ENCODE measurements at regions not wholly inside any gene's neighbourhood (a gene's known extent, or its start where the extent isn't known, plus 50 kb on each side); places are given as distances from the start of the nearest gene placed in this dataset.

DNA sequence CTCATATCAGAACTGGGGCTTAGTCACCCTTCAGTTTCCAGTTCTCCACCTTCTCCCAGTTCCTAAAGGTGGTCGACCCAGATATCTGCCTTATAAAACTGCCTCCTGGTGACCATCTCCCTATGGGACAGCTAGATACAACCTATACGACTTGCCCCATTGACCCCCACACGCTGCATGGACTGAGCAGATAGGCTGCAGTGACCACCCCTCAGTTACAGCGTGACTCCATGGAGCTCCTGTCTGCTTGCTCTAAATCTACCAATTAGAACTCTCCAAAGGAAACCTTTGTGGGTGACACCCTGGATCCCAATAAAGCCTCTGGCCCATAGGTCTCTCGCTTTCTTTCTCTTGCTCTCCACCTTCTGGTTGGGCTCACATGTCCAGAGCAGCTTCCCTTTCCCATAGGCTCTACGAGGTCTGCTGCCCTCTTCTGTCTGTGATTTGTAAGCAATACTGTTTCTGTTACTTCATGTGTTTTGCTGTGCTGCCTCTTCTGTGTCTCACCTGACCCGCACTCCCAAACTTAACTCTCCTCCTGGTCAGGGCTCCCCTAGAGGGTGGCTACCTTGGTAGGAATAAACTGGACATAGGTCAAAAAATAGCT lies 971.3 kb upstream of the FAM98A start:
- H3K4me3 ChIP-seq (ENCODE audit: control insufficient read depth, low read depth, low read length), result no peak overlapping the region
- TF ChIP-seq, protein P1, sequence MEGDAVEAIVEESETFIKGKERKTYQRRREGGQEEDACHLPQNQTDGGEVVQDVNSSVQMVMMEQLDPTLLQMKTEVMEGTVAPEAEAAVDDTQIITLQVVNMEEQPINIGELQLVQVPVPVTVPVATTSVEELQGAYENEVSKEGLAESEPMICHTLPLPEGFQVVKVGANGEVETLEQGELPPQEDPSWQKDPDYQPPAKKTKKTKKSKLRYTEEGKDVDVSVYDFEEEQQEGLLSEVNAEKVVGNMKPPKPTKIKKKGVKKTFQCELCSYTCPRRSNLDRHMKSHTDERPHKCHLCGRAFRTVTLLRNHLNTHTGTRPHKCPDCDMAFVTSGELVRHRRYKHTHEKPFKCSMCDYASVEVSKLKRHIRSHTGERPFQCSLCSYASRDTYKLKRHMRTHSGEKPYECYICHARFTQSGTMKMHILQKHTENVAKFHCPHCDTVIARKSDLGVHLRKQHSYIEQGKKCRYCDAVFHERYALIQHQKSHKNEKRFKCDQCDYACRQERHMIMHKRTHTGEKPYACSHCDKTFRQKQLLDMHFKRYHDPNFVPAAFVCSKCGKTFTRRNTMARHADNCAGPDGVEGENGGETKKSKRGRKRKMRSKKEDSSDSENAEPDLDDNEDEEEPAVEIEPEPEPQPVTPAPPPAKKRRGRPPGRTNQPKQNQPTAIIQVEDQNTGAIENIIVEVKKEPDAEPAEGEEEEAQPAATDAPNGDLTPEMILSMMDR (IDR thresholded peaks at IDR 0.05; ENCODE audit: control insufficient read depth, insufficient read depth, low read depth, low read length, missing control alignments), result no peak
- no peak for DNase-seq (ENCODE audit: low read depth)

DNA sequence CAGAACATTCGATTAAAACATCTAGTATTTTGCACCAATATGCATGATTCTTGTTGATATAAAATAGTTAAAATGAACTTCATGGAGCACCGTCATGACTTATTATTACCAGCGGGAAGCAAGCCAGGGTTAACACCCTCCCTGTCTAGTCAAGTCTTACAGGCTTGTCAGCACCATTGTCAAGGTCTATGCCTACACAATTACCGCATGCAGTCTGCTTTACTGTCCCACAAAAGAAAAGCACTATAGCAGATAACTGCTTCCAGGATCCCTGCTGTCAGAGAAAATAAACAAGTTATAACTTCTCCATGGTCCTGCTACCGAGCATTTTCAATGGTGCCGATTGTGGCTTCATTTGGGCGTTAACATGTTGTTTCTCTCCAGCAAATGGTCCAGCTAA lies 968.0 kb upstream of the FAM98A start:
- TF ChIP-seq, protein P1 (IDR thresholded peaks at IDR 0.05; ENCODE audit: control insufficient read depth, insufficient read depth, low read depth, low read length, missing control alignments), result no peak
- no peak overlapping the region for H3K4me3 ChIP-seq (ENCODE audit: control insufficient read depth, low read depth, low read length)
- no peak for DNase-seq (ENCODE audit: low read depth)

DNA sequence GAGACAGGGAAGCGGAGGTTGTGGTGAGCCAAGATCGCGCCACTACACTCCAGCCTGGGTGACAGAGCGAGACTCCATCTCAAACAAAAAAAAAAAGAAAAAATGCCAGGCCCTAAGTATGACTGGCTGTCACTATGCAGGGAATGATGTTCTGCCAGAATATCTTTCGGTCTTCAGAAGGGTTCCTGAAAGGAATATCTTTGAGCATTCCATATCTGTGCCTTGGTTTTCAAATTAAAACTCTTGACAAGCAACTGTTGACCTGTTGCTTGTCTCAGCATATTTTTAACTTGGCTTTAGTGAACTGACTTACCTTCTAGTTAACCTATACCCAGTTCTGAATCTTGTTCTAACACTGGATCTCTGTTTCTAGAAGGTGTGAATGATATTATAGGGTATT lies 953.2 kb upstream of the FAM98A start:
- DNase-seq (ENCODE audit: low read depth), result no peak
- H3K4me3 ChIP-seq (ENCODE audit: control insufficient read depth, low read depth, low read length), result no peak overlapping the region
- TF ChIP-seq, protein P1 (IDR thresholded peaks at IDR 0.05; ENCODE audit: control insufficient read depth, insufficient read depth, low read depth, low read length, missing control alignments), result no peak

DNA sequence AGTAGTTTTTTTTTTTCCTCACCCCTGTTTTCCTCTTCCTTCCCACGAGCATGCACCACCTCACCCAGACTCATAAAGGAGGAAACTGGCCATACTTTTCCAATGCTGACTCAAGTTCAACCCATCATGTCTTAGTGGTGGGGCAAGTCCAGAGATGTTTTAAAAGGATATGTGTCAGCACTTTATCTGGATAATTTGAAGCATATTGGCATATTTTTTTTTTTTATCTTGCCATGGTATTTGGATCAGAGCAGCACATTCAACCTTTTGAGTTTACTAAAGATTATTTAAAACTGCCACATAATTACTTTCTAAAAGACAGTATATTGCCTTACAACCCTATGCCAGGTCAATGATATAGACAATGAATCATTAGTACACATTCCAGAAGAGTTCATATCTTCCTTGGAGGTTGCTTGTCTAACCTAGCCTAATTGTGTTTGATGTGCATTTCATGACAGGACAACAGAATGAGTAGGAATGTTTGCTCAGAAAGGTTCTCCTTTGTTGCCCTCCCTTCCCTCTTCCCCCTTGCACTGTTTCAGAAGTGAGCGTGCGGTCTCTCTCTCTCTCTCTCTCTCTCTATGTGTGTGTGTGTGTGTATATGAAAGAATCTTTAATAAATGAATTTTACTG lies 950.7 kb upstream of the FAM98A start:
- no peak overlapping the region for H3K4me3 ChIP-seq (ENCODE audit: control insufficient read depth, low read depth, low read length)
- TF ChIP-seq, protein P1 (IDR thresholded peaks at IDR 0.05; ENCODE audit: control insufficient read depth, insufficient read depth, low read depth, low read length, missing control alignments), result no peak

DNA sequence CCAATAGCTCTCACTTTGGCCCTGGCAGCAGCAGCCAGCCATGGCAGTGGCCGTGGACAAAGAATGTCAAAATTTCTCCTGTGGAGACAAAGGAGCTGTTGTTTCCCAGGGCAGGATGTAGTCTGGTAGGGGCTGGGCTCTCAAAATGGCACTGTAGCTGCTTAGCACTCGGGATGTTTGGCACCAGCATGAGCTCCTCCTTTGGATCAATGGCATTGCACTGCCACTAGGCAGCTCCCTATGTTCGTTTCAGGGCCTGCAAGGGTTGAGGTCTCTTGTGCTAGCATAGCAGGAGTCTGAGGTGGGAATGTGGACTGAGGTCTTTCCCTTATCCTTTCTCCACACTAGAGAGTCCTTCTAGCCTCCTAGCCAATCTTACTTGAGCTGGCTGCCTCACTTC lies 948.8 kb upstream of the FAM98A start:
- H3K4me3 ChIP-seq (ENCODE audit: control insufficient read depth, low read depth, low read length), result no peak overlapping the region
- TF ChIP-seq, protein P1 (IDR thresholded peaks at IDR 0.05; ENCODE audit: control insufficient read depth, insufficient read depth, low read depth, low read length, missing control alignments), result no peak
- DNase-seq (ENCODE audit: low read depth), result no peak

More for the DNA sequence above, 950.7 kb upstream of the FAM98A start:
- DNase-seq (ENCODE audit: low read depth), result no peak

DNA sequence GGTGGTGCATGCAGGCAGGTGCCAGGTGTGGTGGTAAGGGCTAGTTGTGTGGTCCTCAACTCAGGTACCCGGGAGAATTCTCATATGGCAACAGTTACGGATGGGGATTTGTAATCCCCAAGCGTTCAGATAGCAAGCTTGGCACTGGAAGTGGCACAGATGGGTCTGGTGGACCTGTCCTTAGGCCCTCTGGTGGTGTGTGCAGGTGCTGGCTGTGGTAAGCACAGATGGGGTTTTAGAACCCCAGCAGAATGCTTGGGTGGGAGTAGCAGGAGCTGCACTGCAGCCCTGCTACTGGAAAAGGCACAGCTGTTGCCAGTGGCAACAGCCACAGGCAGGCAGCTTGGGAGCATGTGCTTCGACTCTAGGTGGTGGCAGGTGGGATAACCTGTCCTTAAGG lies 948.2 kb upstream of the FAM98A start:
- no peak for DNase-seq (ENCODE audit: low read depth)
- TF ChIP-seq, protein P1 (IDR thresholded peaks at IDR 0.05; ENCODE audit: control insufficient read depth, insufficient read depth, low read depth, low read length, missing control alignments), result no peak
- H3K4me3 ChIP-seq (ENCODE audit: control insufficient read depth, low read depth, low read length), result no peak overlapping the region
